GM19468 (cell line): ENCODE measurements at regions not wholly inside any gene's neighbourhood (a gene's known extent, or its start where the extent isn't known, plus 50 kb on each side); places are given as distances from the start of the nearest gene placed in this dataset.

Experiments used
- ATAC-seq: cut with Tn5 transposase; IDR thresholded peaks from one replicate; pipeline ENCODE4 v1.9.1; 2021; ENCODE audit warnings: mild to moderate bottlenecking, moderate library complexity, moderate number of reproducible peaks; ENCODE audit not compliant: unreplicated experiment; ENCODE audit errors: extremely low read depth

DNA sequence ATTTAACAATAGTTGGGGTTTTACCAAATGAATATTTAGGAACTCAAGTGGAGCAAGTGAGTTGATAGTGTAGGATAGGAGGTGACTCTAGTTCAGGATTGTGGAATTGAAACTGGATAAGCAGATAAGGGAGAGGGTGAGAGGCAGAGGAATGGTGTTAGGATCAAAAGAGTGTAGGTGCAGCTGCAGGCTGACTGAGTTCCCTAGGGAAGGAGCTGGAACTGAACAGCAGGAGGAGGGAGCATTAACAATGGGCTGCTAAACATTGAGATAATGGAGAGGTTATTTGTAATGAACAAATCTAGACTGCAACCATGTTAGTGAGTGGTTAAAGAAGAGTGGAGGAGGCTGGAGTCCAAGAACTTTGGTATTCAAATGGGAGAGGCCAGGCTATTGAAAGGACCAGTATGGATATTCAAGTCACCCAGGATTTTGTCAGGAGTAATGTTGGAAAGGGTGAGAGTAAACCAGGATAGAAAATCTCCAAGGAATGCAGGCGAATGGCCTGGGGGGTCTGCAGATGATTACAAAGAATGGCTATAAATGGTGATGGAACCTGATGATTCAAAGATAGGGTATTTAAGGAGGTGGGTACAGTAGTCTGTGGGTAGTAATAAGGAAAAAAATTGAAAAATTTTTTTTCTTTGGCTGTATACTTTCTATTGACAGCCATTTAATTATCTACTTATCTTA is 497.1 kb upstream of the TENM3 start:
- no peak for ATAC-seq

DNA sequence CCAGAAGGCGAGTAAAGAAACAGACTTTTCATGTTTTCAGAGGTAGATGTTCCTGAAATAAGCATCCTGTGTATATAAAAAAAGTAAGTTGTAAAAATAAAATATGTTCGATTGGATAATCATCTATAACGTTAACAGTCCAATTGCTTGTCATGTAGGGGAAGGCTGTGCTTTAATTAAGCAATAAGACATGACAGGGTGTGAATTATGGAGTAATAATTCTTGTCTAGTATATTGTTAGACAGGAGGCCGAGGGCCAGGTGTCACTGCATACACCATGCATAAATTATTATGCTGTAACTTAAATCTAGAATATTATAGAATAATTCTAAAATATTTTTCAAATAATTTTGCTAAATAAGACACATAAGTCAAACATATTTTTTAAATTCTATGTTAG is 494.6 kb upstream of the TENM3 start:
- no peak for ATAC-seq

DNA sequence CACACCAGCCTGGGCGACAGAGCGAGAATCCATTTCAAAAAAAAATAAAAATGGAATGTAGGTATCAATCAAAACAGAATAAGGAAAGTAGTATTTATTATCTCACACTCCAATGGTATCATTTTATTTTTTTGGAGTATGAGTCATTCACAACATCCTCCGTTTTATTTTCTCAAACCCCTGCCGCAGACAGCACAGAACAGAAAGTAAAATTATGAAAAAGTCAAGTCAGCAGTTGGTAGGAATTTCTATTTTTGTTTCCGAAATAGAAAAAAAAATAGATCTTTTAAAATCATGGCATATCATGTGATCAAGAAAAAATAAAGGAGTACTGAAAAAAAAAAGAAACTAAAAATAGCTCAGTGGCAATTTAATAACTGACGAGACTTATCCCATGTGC is 490.7 kb upstream of the TENM3 start:
- ATAC-seq = no peak

DNA sequence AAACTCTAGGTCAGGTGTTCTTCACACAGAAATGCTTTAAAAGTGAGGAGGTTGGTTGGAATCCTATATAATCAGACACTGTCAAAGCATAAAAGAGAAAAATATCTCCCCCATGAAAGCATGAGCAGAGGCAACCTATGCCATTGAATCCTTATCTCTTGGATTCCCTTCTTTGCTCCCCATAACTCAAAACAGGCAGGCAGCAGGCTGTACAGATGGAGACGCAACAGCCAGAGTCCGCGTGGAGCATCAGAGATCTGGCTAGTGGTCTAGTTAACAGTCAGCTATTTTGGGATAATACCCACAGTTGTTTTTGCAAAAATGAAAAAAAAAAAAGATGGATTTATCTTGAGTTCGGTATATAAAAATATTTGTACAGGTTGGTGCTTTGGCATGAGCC is 490.0 kb upstream of the TENM3 start:
- ATAC-seq = no peak

DNA sequence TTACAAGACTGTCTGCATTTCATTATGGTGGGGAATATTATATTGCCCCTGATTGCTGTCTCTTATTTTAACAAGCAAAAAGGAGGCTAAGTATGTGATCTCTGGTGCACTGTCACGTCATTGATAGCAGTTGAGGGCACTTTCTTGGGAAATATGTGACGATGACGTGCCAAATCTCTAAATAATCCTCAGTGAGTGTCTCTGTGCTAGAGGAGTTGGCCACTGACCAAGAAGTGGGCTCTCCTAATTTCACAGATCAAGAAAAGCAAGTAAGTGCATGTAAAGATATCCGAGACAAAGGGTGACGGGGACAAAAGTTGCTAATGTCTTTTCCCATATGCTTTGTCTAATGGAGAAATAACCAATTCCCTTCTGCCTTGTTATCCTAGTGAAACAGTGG is 487.4 kb upstream of the TENM3 start:
- ATAC-seq = no peak

GRCh38 chr4:181756451-181757095 is 486.6 kb upstream of the TENM3 start:
- no peak for ATAC-seq

DNA sequence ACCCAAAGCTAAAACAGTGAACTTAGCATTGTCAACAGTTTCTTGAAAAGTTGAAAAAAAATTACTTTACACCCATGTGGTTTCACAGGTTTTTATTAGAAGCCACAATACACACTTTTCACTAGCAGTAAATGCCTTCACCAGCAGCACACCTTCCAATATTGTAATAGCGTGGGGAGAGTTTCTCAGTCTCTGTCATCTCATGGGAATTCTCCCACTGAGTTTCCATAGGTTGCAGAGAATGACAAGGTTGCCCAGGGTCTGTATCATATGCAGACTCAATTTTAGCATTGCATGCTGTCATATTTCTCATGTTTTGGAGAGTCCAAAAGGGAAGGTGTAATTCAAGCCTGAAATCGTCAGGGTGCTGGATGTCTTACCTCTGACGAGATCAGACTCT is 486.1 kb upstream of the TENM3 start:
- no peak for ATAC-seq

- ATAC-seq = no peak
Observed at GRCh38 chr4:181757910-181758660, 485.1 kb upstream of the TENM3 start.

- ATAC-seq = no peak
Observed at GRCh38 chr4:181760560-181760959, 482.6 kb upstream of the TENM3 start.

GRCh38 chr4:181761156-181761555 is 482.0 kb upstream of the TENM3 start:
- ATAC-seq = no peak

DNA sequence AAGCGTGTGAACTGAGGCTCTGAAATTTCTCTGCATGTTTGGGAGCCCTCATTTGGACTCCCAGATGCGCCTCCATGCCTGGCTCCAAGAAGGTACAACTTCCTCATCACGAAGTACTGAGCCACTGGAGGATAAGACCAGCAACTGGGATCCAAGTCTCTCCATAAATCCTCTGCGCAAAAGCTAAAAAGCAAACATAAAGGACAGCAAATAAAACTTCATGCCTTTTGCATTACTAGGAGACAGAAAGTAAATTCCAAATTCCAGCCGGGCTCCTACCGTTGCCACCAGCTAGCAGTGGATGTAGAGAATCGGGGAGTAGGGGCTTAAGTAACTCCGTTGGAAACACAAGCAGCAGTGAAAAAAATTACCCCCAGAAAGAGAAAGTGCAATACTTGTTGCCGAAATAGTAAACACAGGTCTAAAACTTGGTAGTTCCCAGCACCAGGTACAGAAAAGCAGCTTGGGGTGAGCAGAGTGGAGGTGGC is 477.1 kb upstream of the TENM3 start:
- ATAC-seq = no peak

- ATAC-seq = no peak
Observed at GRCh38 chr4:181770971-181771370, 472.2 kb upstream of the TENM3 start.

DNA sequence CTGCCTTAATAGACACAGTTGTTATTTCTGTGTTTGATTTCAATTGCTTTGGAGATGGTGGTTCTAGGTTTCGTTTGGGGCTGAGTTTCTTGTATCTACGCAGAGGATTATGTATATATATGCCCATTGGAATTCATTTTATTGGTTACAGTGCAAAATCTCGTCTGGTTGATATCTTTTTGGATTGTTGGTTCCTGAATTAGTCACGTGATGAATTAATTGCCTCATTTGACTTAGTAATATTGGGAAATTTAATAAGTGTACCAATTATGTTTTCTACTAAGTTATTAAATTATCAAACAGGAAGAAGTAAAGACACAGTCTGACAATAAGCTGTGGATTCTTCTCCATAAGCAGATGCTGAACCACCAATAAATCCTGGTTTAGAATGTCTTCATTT is 467.9 kb upstream of the TENM3 start:
- no peak for ATAC-seq

GRCh38 chr4:181776264-181777054 is 466.7 kb upstream of the TENM3 start:
- no peak for ATAC-seq

GRCh38 chr4:181777518-181777917 is 465.7 kb upstream of the TENM3 start:
- ATAC-seq = no peak

DNA sequence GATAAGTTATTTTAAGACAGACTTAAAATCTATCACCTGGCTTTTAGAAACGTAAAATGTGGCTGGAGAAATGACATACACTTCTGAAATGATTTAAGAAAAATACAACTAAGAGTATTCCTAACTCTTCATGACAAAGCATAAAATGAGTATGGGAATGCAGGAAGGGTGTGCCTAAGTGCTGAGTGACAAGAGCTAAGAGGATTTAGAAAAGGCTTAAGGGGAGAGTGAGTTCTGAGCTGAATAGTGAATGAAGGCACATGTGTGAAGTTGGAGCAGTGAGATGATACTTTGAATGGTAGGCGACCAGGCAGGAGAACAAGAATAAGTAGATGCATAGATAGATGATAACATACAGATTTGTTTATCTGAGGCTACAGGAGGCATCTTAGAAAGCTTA is 458.3 kb upstream of the TENM3 start:
- no peak for ATAC-seq

- ATAC-seq = no peak
Observed at GRCh38 chr4:181792641-181793040, 450.6 kb upstream of the TENM3 start.

DNA sequence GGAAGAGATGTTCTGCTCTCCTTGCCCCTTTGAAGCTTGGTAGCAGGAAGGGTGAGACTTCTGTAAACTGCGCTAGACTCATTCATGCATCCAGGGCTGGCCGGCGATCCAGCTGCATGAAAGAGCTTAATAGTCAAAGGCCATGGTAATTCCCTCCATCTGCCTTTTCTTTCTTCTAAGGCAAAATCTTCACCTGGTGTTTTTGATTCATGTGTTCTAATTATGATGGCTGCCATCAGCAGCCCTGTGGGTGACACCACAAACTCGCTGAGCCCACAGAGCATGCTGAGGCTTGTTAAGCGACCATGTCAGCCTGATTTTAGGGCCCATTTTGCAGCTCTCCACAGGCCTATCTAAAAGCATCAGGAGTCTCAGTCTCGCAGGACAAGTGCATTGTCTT is 450.1 kb upstream of the TENM3 start:
- ATAC-seq = no peak

- no peak for ATAC-seq
Observed at GRCh38 chr4:181796502-181796901, 446.7 kb upstream of the TENM3 start.

DNA sequence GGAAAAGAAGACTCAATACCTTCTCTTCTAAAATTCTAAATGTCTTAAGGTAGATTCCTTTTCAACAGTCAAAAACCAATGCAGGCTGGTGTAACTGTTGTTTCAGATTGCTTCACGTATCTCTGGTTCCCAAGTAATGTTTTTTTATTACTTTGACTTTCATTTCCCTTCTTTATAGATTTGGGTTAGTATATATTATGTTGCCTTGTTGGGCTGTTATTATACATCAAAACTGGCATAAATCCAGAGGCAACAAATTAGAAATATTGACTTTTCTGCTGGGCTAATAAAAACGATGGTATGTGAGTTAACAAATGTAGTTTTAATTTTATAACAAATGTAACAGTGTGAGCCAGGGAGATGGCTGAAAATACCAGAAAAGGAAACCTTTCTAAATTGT is 444.7 kb upstream of the TENM3 start:
- ATAC-seq = no peak
